GM19452 (cell line): ENCODE measurements at regions not wholly inside any gene's neighbourhood (a gene's known extent, or its start where the extent isn't known, plus 50 kb on each side); places are given as distances from the start of the nearest gene placed in this dataset.

ENCODE experiments used
- ATAC-seq: cut with Tn5 transposase; IDR thresholded peaks from one replicate; pipeline ENCODE4 v1.9.1; 2021; ENCODE audit not compliant: unreplicated experiment

GRCh38 chr9:84450029-84450428 is 109.5 kb upstream of the SLC28A3 start:
- ATAC-seq, result no peak

GRCh38 chr9:84456527-84456926 is 116.0 kb upstream of the SLC28A3 start:
- ATAC-seq, result no peak

GRCh38 chr9:84460695-84461094 is 120.1 kb upstream of the SLC28A3 start:
- ATAC-seq, result no peak

- no peak for ATAC-seq
These were observed 122.7 kb upstream of the SLC28A3 start for GRCh38 chr9:84463272-84463671.

- no peak for ATAC-seq
These were observed 126.2 kb upstream of the SLC28A3 start for GRCh38 chr9:84466580-84467285.

- ATAC-seq, result no peak
These were observed 131.3 kb upstream of the SLC28A3 start for GRCh38 chr9:84471816-84472215.

- ATAC-seq, result no peak
These were observed 138.4 kb upstream of the SLC28A3 start for GRCh38 chr9:84478996-84479395.

- ATAC-seq, result no peak
These were observed 139.5 kb upstream of the SLC28A3 start for GRCh38 chr9:84480071-84480470.

- no peak for ATAC-seq
These were observed 140.7 kb upstream of the SLC28A3 start for GRCh38 chr9:84481231-84481630.

- no peak for ATAC-seq
These were observed 141.2 kb upstream of the SLC28A3 start for GRCh38 chr9:84481636-84482218.

- ATAC-seq, result no peak
These were observed 142.0 kb upstream of the SLC28A3 start for GRCh38 chr9:84482607-84483006.

- no peak for ATAC-seq
These were observed 143.6 kb upstream of the SLC28A3 start for GRCh38 chr9:84484172-84484571.

GRCh38 chr9:84485539-84485938 is 145.0 kb upstream of the SLC28A3 start:
- no peak for ATAC-seq

GRCh38 chr9:84486663-84487062 is 146.1 kb upstream of the SLC28A3 start:
- no peak for ATAC-seq

- ATAC-seq, result no peak
These were observed 149.8 kb upstream of the SLC28A3 start for GRCh38 chr9:84490206-84490841.

- ATAC-seq, result no peak
These were observed 150.3 kb upstream of the SLC28A3 start for GRCh38 chr9:84490842-84491325.

- ATAC-seq, result no peak
These were observed 152.0 kb upstream of the SLC28A3 start for GRCh38 chr9:84492366-84493159.

GRCh38 chr9:84493284-84493947 is 152.9 kb upstream of the SLC28A3 start:
- ATAC-seq, result no peak

GRCh38 chr9:84499969-84500582 is 159.5 kb upstream of the SLC28A3 start:
- peak; percentile 98 for ATAC-seq

- no peak for ATAC-seq
These were observed 160.3 kb upstream of the SLC28A3 start for GRCh38 chr9:84500826-84501225.
